Adrenal gland (tissue), 9 donors: ENCODE measurements at regions not wholly inside any gene's neighbourhood (a gene's known extent, or its start where the extent isn't known, plus 50 kb on each side); places are given as distances from the start of the nearest gene placed in this dataset.

Source experiments
- DNase-seq, 7 donors: peaks; one replicate each; pipeline ENCODE4 v3.0.0-alpha.2; 2019 to 2020
- H3K27ac ChIP-seq, 5 donors: fragments of 200-600 bp; sonication (generic) in 4 of 5; 1 replicate in 3 of 5; 2 replicates in 2 of 5; pipeline versions ENCODE4 v1.5.1 to v1.8.0; 2016 to 2020; ENCODE audit warnings: mild to moderate bottlenecking in 1 of 5
- H3K27me3 ChIP-seq: fragments of 200-600 bp; 2 replicates; pipeline ENCODE4 v1.8.0; 2021
- H3K36me3 ChIP-seq, 2 donors: fragments of 200-600 bp; replicated peaks in 1 of 2; 1 replicate in 1 of 2; 2 replicates in 1 of 2; pipeline versions ENCODE4 v1.5.1 to v1.8.0; 2018 to 2022
- H3K4me1 ChIP-seq, 2 donors: fragments of 200-600 bp; replicated peaks in 1 of 2; 1 replicate in 1 of 2; 2 replicates in 1 of 2; pipeline versions ENCODE4 v1.5.1 to v1.8.0; 2018 to 2021
- H3K4me3 ChIP-seq, 4 donors: fragments of 200-600 bp; sonication (generic) in 3 of 4; one replicate each; pipeline ENCODE4 v1.5.1; 2016 to 2018
- H3K9me3 ChIP-seq, 3 donors: fragments of 200-600 bp; sonication (generic) in 1 of 3; replicated peaks in 1 of 3; 1 replicate in 2 of 3; 2 replicates in 1 of 3; pipeline versions ENCODE4 v1.5.1 to v1.8.0; 2016 to 2021
- CTCF ChIP-seq, 6 experiments: fragments of 450-650 bp in 4 of 6; fragments of 200-600 bp in 2 of 6; sonication (generic) in 1 of 6; IDR thresholded peaks; 1 replicate in 5 of 6; 2 replicates in 1 of 6; pipeline versions ENCODE4 v1.5.1 to v1.8.0; 2016 to 2021; ENCODE audit warnings: antibody characterized with exemption in 6 of 6, mild to moderate bottlenecking in 2 of 6, moderate library complexity in 1 of 6
- POLR2A ChIP-seq, 2 donors: fragments of 450-650 bp; IDR thresholded peaks; one replicate each; pipeline ENCODE4 v1.6.1; 2017; ENCODE audit warnings: antibody characterized with exemption in 2 of 2, mild to moderate bottlenecking in 2 of 2, moderate library complexity in 1 of 2
- WGBS, 4 donors: extraction: QIAGEN DNeasy Blood & Tissue Kit in 2 of 4; methylation state at CpG; one replicate each; pipeline versions ENCODE4 v1.1.5 to v1.1.7; 2013 to 2017; 5-methylcytosine and 5-hydroxymethylcytosine counted together
- intact Hi-C, 2 donors: fragments of 100-400 bp; cut with DNase I; formaldehyde crosslinking; loops; one replicate each; pipeline versions ENCODE4 v1.14.1 to v1.15.0; 2022 to 2023
- donor health status: healthy with polysubstance abuse.
- donor health status: Bipolar disorder and iron deficiency.
- donor health status: DM: yes; HTN: yes; CAD: no.
- donor health status: DM: no; HTN: no; CAD: no.
- donor health status: DM: no; HTN: no; CAD: no.

GRCh38 chr10:4303045-4303444, 518.0 kb upstream of the KLF6 start:
- 72 to 88% (median 81%) methylated on average over 5 of the region's 5 CpGs for WGBS, 4 donors
- no peaks in the 10 kb centered on the region for H3K36me3 ChIP-seq

GRCh38 chr10:4301291-4302045, 516.5 kb upstream of the KLF6 start:
- Histone ChIP-seq H3K27me3 (no peaks in the 10 kb centered on the region), H3K36me3 (no peaks in the 10 kb centered on the region), H3K4me1 (no peaks in the 10 kb centered on the region), H3K4me3 (no peak overlapping the region), H3K27ac (no peak overlapping the region), H3K9me3 (no peaks in the 10 kb centered on the region)
- intact Hi-C loops, result no loop called here
- WGBS, 4 donors, result 36 to 48% (median 44%) methylated on average over 6 of the region's 6 CpGs
- DNase-seq, result no peak
- no peak for TF ChIP-seq CTCF (IDR thresholded peaks at IDR 0.05)
- TF ChIP-seq POLR2A (IDR thresholded peaks at IDR 0.05), result no peak

More at GRCh38 chr10:4303045-4303444, 518.0 kb upstream of the KLF6 start:
- Histone ChIP-seq H3K4me1 (no peaks in the 10 kb centered on the region), H3K27ac (no peak overlapping the region), H3K9me3 (no peaks in the 10 kb centered on the region), H3K27me3 (no peaks in the 10 kb centered on the region), H3K4me3 (no peak overlapping the region)
- no peak for DNase-seq
- intact Hi-C loops, result no loop called here
- TF ChIP-seq POLR2A (IDR thresholded peaks at IDR 0.05) (no peak), CTCF (IDR thresholded peaks at IDR 0.05) (no peak)

- H3K27me3 ChIP-seq, result no peaks in the 10 kb centered on the region
- H3K4me1 ChIP-seq, result no peaks in the 10 kb centered on the region
- intact Hi-C loops, result no loop called here
- 88 to 93% (median 91%) methylated on average over 5 of the region's 5 CpGs for WGBS, 4 donors
- DNase-seq, result no peak
- H3K4me3 ChIP-seq, result no peak overlapping the region
- H3K9me3 ChIP-seq, result no peaks in the 10 kb centered on the region
- no peak for TF ChIP-seq POLR2A (IDR thresholded peaks at IDR 0.05)
- no peak for TF ChIP-seq CTCF (IDR thresholded peaks at IDR 0.05)
- H3K36me3 ChIP-seq, result no peaks in the 10 kb centered on the region
- no peak overlapping the region for H3K27ac ChIP-seq
Observed at GRCh38 chr10:4296161-4296560, 511.2 kb upstream of the KLF6 start.

- H3K9me3 ChIP-seq, result no peaks in the 10 kb centered on the region
- H3K27me3 ChIP-seq, result no peaks in the 10 kb centered on the region
- TF ChIP-seq CTCF (IDR thresholded peaks at IDR 0.05) (no peak), POLR2A (IDR thresholded peaks at IDR 0.05) (no peak)
- no peaks in the 10 kb centered on the region for H3K4me1 ChIP-seq
- H3K27ac ChIP-seq, result no peak overlapping the region
- intact Hi-C loops, result no loop called here
- H3K36me3 ChIP-seq, result no peaks in the 10 kb centered on the region
- no peak overlapping the region for H3K4me3 ChIP-seq
- 85 to 89% (median 88%) methylated on average over 16 of the region's 16 CpGs for WGBS, 4 donors
- no peak for DNase-seq
Observed at GRCh38 chr10:4294996-4295792, 510.2 kb upstream of the KLF6 start.
